Mucosa of gallbladder (tissue), 1 donor: ENCODE measurements at regions not wholly inside any gene's neighbourhood (a gene's known extent, or its start where the extent isn't known, plus 50 kb on each side); places are given as distances from the start of the nearest gene placed in this dataset.
"Not testable (repeated sequence)": the region's sequence is repeated elsewhere in the genome, so short reads cannot be mapped to it uniquely, and the experiment has no call there.

Source experiments
- DNase-seq: peaks from one replicate; pipeline ENCODE4 v3.0.0-alpha.2; 2020; ENCODE audit warnings: low spot score
- donor health status: DM: no; HTN: no; CAD: no.

DNA sequence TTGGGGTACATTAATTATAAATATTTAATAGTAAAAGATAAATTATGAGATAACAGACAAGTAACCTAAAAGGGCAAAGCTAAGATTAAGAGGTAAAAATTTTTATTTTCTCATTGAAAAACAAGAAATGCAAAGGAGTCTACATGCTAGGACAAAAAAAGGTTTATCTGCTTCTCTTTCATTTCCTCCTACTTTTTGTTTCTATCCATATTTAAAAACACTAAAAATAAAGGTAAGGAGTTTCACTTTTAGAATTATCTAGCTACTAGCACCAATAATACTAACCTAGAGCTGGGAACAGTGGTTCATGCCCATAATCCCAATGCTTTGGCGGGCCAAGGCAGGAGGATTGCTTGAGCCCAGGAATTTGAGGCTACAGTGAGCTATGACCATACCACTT is 1551.7 kb upstream of the SLC39A10 start:
- no peak for DNase-seq

DNA sequence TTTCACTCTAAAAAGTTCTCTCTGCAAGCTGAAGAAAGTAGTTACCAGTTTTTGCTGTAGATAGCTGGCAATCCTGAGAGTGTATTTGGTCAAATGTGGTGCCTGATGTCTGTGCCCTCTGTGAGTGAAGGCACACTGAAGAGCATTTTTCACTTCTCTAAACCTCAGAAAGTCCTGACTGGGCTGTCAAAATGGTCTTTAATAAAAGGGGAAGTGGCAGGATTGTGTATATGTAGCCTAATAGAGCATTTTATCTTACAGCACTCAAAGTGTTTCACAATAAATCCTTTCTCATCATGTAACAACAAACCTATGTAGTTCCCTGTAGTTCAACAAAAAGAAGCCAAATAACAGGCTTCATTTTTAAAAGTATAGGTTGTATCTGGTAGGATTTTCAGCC is 1552.3 kb upstream of the SLC39A10 start:
- no peak for DNase-seq

DNA sequence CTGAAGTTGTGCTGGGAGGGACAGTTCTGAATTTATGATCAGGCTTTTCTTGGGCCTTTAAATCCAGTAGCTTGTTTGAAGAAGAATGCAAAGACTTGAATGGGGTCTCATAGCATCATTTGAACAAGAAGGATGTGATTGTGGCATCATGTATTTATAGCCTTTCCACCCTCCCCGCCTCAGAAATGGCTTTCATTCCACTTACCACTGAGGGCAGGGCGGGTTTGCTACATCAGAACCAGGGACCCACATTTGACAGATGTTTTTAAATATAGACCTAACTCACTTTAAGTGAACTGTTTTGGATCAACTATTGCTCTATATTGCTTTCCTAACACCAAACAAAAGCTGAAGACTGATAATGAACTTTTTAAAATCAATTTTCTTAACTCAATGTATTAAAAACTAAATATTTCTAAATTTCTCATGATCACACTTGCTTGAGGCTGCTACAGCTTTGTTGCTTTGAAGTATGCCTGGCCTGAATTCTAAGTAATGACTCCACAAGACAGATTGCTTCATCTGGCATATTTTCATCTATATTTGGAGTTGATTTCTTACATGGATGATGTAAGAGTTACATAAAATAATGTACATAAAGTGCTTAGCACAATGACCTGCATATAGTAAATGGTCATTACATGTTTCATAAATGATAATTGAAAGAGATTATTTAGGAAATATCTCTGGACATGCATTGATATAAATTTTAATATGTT is 1552.9 kb upstream of the SLC39A10 start:
- DNase-seq: no peak

DNA sequence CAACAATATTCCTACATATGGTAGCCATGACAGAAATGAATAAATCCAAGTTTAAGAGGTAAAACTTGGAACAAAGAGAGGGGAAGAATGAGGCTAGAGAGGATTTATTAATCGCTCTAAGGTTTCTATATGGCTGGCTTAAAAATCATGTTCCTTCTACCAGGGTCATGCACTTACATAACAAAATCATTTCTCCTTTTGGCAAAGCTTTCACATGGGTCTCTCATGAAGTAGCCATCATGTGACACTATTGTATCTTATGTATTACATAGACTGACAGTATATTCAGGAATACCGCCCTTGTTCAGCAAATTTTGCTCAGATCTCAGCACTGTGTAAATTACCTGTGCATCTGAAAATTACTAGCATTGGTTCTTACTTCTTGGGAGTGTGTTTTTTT is 1554.5 kb upstream of the SLC39A10 start:
- DNase-seq: no peak

DNA sequence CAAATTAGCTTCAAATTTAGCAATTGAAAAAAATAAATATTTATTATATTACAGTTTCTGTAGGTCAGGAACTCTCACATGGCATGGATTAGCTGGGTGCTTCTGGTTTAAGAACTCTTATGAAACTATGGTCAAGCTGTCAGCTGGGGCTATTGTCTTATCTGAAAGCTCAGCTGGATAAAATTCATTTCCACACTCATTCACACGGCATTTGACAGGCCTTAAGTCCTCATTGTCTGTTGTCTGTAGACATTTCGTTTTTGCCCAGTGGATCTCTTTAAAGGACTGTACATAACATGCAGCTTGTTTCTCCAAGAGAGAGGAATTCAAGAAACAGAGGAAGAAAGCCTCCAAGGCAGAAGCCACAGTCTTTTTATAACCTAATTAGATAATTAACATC is 1556.8 kb upstream of the SLC39A10 start:
- DNase-seq: no peak

DNA sequence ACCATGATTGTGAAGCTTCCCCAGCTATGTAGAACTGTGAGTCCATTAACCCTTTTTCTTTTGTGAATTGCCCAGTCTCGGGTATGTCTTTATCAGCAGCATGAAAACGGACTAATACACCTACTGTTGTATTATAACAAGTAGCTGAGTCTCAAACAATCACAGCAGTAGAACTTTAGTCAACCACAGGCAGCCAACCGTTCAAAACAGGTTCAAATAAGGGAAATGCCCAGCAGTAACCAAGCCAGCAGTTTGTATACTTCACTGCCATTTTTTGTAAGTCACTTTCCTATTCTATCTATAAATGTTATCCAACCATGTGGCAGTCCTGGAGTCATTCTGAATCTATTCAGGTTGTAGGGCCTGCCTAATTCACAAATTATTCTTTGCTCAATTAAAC is 1560.6 kb upstream of the SLC39A10 start:
- no peak for DNase-seq

DNA sequence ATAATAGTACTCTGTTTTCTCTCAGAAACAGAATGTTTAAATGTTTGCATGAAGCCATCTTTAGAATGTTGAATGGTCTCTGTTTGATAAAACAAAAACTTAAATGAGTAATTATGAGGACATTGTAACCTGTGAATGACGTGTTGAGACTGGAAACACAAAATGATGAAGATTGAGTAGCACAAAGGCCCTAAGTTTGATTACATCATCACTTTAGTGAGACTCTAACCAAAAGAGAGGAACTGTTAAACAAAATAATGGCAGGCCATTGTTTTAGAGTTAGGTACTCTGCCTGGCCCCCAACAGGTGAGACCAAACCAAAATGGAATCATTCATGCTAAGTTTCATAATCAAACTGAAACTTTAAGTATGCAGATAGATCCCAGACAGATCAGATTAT is 1561.7 kb upstream of the SLC39A10 start:
- no peak for DNase-seq

DNA sequence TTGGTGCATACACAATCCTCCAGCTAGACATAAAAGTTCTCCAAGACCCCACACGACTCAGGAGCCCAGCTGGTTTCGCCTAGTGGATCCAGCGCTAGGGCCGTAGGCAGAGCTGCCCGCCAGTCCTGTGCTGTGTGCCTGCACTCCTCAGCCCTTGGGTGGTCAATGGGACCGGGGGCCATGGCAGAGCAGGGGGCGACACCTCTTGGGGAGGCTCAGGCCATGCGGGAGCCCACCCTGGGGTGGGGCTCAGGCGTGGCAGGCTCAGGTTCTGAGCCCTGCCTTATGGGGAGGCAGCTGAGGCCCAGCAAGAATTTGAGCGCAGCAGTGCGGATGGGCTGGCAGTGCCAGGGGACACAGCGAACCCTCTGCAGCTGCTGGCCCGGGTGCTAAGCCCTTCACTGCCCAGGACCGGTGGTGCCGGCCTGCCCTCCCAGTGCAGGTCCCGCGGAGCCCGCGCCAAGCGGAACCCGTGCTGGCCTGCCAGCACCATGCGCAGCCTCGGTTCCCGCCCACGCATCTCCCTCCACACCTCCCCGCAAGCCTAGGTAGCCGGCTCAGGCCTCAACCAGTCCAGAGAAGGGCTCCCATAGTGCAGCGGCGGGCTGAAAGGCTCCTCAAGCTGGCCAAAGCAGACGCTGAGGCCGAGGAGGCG is 1566.6 kb upstream of the SLC39A10 start:
- DNase-seq: no peak

DNA sequence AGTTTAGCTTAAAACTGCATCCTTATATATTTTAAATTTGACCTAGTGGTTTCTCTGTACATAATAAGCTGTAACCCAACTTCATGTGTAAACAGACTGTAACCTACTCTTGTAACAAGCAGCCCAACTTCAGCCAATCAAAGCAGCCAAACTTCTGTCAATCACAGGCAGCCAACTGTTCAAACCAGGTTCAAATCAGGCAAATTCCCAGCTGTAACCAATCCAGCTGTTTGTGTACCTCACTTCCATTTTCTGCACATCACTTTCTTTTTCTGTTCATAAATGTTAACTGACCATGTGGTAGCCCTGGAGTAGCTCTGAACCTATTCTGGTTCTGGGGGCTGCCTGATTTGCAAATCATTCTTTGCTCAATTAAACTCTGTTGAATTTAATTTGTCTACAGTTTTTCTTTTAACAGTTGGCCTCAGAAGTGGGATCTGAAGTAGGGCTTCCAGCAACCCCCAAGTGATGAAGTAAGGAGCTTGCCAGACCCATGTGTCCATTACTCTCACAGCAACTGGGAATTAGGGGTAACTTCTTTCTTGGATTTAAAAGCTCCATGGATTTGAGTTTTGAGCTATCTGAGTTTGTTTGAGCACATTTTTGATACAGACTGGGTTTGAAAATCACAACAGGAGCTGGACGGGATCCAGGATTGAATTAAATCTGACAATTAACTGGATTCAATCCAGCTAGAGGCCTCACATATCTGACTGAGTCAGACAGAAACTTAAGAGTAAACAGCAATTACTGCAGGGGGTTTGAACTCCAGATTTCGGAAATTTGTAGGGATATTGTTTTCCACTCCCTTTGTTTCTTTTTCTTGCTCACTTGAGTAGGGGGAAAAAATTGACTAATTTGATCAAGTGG is 1569.7 kb upstream of the SLC39A10 start:
- DNase-seq: no peak

DNA sequence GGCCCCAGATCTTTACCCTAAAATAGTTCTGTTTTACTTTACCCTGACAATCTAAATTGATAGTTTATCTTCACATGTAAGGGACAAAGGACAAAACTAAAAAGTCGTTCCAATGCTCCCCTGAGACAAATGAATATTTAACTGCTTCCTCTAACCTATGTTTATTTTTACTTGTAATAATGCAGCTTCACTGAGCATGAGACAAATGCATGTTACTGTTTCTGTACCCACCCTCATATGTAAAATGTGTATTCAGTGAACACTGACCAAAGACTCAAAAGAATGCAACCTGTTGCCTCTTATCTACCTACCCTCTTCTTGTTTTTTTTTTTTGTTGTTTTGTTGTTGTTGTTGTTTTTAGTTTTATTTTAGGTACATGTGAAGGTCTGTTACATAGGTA is 1570.9 kb upstream of the SLC39A10 start:
- no peak for DNase-seq

DNA sequence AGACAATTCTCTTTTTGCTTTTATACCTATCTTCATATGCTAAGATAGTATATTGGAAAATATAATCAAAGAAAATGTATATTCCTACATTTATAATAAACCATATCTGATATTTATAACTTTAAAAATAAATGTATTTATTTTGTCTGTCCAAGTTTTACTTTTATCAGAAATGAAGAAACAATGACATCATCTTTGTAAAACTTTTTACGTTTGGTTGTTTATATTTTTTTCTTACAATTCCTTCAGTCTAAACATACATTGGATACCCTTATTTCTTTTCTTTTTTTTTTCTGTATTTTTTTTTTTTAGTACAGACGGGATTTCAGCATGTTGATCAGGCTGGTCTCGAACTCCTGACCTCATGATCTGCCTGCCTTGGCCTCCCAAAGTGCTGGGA is 1577.0 kb upstream of the SLC39A10 start:
- no peak for DNase-seq

DNA sequence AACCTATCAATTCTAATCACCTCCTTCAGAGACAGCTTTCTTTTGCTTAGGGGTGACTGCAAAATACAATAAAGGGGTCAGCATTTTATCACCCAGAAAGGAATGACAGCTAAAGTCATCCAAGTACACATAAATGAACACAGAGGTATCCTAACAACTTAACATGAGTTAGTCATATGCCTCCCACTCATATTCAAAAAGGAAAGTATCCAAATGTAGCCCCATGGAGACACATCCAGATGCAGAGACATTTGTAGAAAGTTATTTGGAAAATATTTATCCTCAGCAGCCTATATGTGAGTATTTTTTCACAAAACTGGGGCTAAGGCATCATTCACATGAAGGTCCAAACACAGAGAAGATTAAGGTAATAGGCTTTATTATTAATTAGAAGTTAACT is 1579.7 kb upstream of the SLC39A10 start:
- no peak for DNase-seq

DNA sequence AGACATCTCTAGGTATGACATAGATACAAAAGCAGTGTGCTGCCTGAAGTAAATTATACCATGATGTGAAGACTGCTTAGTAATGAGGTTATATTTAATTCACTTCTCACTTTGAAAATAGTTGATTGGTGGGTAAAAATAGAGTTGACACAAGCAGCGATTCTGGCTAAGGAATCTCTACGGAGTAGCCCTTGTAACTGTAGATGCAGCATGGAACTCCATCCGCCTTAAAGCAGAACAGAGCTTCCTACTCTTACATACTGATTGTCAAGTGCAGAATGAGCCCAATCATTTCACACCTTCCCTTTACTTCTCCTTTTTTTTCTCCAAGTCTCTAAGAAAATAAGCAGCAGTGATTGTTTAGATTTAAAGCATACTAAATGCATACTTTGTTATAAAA is 1594.6 kb upstream of the SLC39A10 start:
- no peak for DNase-seq

DNA sequence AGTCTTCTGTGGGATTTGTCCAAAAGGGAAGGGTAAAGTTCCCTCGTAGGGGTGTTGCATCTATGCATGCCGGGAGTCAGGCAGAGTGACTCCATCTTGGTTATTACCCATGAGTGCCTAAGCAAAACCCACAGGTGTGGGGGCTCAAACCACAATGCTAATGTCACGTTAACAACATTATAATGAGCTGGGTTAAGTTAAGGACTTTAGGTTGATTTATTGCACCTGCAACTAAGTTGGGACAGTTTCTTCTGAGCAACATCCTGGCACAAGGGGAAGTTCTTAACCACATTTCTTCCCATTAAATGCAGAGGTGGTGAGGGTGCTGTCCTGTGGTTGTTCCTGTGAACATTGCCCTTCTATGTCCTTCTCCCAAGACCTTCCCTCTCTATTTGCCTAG is 1596.8 kb upstream of the SLC39A10 start:
- no peak for DNase-seq

DNA sequence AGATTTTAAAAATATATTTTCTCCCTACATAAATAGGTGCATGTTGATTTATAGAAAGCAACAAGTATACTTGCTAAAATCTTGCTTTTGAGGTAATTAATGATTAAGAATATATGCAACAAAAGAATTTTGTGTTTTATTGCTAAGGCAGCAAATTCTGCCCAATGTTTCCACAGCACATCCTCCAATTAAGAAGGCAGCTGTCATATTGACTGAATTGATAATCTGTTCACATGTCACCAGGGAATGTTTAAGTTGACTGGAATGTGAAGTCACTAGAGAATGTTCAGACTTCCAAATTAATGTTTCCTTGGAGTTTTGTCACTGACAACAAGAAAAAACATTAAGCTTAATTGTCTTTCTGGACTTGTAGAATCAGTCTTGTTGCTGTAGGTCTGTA is 1602.7 kb upstream of the SLC39A10 start:
- DNase-seq: no peak

DNA sequence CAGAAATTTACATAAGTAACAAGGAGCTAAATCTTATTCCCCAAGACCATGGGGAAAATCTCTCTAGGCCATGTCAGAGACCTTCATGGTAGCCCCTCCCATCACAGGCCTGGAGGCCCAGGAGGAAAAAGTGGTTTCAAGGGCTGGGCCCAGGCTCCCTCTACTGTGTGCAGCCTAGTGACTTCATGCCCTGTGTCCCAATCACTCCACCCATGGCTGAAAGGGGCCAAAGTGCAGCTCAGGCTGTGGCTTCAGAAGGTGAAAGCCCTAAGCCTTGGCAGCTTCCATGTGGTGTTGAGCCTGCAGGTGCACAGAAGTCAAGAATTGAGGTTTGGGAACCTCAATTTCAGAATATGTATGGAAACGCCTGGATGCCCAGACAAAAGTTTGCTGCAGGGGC is 1612.7 kb upstream of the SLC39A10 start:
- no peak for DNase-seq

DNA sequence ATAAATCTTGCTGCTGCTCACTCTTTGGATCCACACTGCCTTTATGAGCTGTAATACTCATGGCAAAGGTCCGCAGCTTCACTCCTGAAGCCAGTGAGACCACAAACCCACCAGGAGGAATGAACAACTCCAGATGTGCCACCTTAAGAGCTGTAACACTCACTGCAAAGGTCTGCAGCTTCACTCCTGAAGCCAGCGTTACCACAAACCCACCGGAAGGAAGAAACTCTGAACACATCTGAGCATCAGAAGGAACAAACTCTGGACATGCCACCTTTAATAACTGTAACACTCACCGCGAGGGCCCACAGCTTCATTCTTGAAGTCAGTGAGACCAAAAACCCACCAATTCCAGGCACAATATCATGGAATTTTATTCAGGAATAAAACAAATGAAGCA is 1635.9 kb upstream of the SLC39A10 start:
- not testable (repeated sequence) for DNase-seq

DNA sequence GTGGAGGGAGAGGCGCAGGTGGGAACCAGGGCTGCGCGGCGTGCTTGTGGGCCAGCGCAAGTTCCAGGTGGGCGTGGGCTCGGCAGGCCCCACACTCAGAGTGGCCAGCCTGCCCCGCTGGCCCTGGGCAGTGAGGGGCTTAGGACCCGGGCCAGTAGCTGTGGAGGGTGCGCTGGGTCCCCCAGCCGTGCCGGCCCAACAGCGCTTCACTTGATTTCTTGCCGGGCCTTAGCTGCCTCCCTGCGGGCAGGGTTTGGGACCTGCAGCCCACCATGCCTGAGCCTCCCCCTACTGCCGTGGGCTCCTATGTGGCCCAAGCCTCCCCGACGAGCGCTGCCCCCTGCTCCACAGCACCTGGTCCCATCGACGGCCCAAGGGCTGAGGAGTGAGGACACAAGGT is 1636.9 kb upstream of the SLC39A10 start:
- DNase-seq: no peak

DNA sequence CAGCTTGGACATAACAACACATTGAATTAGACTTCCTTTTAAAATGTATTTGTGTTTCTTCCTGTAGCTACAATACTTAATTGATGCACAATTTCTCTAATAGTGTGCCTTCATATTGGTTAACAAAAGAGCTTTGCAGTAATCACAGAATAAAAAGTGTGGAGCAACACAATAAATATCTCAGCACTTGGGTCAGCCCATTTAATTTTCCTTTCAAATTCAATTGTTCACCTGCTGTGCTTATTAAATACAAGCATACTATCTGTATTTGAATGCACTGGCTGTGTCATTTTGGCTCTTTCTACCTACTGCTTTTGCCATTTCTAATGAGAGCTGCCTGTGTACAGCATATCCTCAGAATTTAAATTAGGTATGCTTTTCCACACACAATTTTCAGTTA is 1641.3 kb upstream of the SLC39A10 start:
- no peak for DNase-seq

DNA sequence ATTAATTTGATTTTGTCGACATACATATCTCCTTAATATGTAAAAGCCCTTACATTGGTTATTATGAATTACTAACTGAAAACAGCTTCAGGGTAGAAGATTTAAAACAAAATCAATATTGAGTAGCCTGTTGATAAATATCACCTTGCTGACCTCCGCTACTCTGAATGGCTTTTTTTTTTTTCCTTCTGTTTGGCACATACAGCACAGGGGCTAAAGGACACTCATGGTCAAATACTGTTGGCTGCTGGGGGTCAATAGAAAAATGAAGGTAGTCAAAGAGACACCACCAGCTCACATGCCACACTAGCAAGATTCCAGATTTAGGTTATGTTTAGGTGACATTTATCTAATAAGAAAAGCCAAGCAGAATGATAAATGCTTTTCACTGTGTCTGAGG is 1642.4 kb upstream of the SLC39A10 start:
- no peak for DNase-seq

DNA sequence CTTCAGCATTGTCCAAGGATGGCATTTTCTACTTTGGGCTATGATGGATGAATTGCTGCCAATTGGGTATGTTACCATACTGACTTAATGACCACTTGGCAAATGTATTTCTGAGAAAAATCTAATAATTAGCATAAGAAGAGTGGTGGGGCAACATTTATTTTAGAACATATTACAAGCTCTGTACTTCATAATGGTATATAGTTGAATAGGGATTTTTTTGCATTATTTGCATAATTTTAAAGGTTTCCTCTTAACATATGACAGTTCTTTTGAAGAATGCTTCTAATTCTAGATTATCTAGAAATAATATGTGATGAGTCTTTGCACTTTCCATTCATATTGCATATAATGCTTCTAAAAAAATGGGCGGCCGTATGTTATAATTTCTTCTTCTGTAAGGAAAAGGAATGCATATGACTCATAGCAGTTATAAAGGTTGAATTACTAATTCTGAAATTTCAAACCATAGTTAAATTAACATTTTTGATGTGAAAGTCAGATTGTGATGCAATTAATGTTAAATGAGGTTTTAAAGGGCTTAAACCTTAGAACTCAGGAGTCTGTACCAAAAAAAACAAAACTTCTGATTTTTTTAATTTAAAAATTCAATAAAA is 1652.3 kb upstream of the SLC39A10 start:
- DNase-seq: no peak

DNA sequence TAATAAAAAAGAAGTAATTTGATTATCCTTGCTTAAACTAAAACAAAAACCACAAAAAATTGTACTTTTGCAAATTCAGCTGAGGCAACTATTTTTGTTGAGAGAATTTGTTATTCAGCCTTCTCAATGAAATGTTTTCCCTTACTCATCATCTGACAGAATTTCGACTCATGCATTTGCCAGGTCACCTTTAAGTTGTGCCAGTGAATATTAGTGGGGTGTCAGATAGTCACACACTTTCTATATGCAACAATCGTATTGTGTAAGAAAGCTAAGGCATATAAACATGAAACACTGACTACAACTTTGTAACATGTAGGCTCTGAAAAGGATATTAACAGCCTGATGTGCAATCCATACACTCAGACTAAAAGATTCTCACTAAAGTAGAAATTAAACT is 1653.1 kb upstream of the SLC39A10 start:
- no peak for DNase-seq
